Neural cell (in vitro differentiated cells): ENCODE measurements at regions not wholly inside any gene's neighbourhood (a gene's known extent, or its start where the extent isn't known, plus 50 kb on each side); places are given as distances from the start of the nearest gene placed in this dataset.

ENCODE experiments used
- CTCF ChIP-seq: fragments of 450-650 bp; IDR thresholded peaks from 2 replicates; pipeline ENCODE4 v1.5.1; 2014; ENCODE audit warnings: antibody characterized with exemption, mild to moderate bottlenecking, moderate library complexity; ENCODE audit not compliant: poor library complexity, severe bottlenecking
- EP300 ChIP-seq: fragments of 450-650 bp; conservative IDR thresholded peaks from 2 replicates; pipeline ENCODE4 v1.6.1; 2014; ENCODE audit warnings: antibody characterized with exemption, mild to moderate bottlenecking, moderate library complexity; ENCODE audit not compliant: poor library complexity, severe bottlenecking
- EZH2 ChIP-seq: fragments of 200-600, 300-800 bp; shearing (Covaris generic), sonication (generic); IDR thresholded peaks from 2 replicates; pipeline ENCODE4 v1.6.1; 2014; ENCODE audit warnings: antibody characterized with exemption, low read length, borderline replicate concordance, mild to moderate bottlenecking; ENCODE audit not compliant: insufficient read depth, poor library complexity, severe bottlenecking
- POLR2AphosphoS5 ChIP-seq: IDR thresholded peaks from 2 replicates; pipeline ENCODE4 v1.6.1; 2012
- RAD21 ChIP-seq: fragments of 450-650 bp; conservative IDR thresholded peaks from 2 replicates; pipeline ENCODE4 v1.6.1; 2014; ENCODE audit warnings: antibody characterized with exemption, mild to moderate bottlenecking, moderate library complexity
- SMC3 ChIP-seq: fragments of 450-650 bp; conservative IDR thresholded peaks from 2 replicates; pipeline ENCODE4 v1.6.1; 2014; ENCODE audit warnings: antibody characterized with exemption, mild to moderate bottlenecking, moderate library complexity; ENCODE audit not compliant: poor library complexity

- no peak for TF ChIP-seq EZH2
- TF ChIP-seq EP300: no peak
- no peak for TF ChIP-seq CTCF
- no peak for TF ChIP-seq RAD21
- no peak for TF ChIP-seq SMC3
- no peak for TF ChIP-seq POLR2AphosphoS5
These were observed 82.2 kb upstream of the RANBP3L start for GRCh38 chr5:36383942-36384341.
